HG02973 (cell line): ENCODE measurements at regions not wholly inside any gene's neighbourhood (a gene's known extent, or its start where the extent isn't known, plus 50 kb on each side); places are given as distances from the start of the nearest gene placed in this dataset.

Source experiments
- ATAC-seq: cut with Tn5 transposase; IDR thresholded peaks from one replicate; pipeline ENCODE4 v1.9.1; 2021; ENCODE audit warnings: moderate library complexity; ENCODE audit not compliant: unreplicated experiment

DNA sequence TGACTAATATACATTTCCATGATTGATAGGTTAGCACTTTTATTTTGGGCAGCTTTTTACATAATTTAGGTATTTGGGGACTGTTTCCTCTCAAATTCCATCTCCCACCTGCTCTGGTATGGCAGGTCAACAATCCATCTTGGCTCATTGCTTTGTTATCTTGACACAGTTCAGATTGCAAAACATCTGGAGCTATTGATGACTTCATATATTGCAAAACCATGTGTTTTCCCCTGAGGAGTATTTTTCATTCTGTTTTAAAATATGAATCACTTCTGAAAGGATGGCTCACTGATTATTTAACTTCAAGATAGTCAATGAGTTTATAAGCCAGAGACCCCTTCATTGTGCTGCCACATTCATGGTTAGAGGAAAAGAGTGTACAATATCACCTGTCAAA is 1206.0 kb upstream of the C9orf72 start:
- ATAC-seq = no peak

DNA sequence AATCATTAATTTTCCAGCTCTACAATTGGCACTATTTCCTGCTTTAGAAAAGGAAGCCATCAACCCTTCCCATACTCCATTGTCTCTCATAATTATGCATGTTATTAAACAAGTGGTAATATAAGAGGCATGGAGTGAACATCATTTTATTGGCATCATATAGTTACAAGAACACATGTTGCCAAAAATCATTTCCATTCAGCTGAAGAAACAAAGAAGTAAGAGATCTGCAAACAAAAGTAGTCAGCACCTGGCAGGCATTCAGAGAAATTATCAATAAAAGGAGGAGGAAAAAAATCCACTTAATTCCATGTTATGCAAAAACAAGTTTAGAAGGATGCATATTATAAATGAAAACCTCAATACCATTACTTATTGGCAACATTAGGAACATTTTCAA is 1208.2 kb upstream of the C9orf72 start:
- ATAC-seq = no peak

DNA sequence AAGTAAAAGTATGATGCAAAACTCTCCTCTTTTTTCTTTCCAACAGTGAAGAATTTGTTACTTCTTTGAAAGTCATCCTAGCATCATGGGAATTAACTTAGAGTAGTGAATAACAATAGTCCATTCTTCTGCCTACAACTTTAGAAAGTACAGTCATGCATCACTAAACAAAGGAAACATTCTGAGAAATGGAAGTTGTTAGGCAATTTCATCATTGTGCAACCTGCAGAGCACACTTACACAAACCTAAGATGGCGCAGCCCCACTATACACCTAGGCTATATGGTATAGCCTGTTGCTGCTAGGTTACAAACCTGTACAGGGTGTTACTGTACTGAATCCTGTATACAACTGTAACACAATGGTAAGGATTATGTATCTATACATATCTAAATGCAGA is 1209.3 kb upstream of the C9orf72 start:
- no peak for ATAC-seq

DNA sequence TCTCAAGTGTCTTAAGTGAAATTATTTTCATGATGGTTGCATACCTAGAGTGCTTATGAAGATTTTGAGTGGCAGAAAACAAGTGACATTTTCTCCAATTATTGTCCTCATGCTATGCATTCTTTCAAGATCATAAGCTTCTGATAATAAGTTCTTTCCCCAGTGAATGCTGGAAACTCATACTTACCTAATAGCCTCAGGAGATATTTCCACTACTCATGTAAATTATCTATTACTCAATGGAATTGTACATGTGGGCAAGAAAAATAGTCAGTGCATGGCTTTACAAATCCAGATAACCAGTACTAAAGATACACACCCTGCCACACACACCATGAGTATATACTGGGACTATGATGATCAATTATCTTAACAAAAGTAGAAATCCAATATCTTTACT is 1219.4 kb upstream of the C9orf72 start:
- ATAC-seq = no peak

DNA sequence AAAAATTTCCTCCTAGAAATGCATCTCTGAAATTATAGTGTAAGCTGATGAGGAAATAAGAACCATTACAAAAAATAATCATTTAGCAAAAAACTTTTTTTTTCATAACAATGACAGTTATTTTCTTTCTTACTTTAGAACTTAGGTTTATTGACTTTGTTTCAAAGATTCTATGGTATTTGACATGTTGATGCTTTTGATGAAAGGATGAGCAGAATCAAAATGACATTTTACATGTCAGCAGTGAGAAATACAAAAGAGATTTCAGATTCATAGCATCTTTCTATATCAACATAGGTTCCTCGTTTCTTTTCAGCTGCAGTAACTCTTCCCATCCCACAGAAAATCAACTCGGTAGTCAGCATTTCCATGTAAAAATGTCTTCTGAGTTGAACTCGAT is 1226.6 kb upstream of the C9orf72 start:
- ATAC-seq = no peak

DNA sequence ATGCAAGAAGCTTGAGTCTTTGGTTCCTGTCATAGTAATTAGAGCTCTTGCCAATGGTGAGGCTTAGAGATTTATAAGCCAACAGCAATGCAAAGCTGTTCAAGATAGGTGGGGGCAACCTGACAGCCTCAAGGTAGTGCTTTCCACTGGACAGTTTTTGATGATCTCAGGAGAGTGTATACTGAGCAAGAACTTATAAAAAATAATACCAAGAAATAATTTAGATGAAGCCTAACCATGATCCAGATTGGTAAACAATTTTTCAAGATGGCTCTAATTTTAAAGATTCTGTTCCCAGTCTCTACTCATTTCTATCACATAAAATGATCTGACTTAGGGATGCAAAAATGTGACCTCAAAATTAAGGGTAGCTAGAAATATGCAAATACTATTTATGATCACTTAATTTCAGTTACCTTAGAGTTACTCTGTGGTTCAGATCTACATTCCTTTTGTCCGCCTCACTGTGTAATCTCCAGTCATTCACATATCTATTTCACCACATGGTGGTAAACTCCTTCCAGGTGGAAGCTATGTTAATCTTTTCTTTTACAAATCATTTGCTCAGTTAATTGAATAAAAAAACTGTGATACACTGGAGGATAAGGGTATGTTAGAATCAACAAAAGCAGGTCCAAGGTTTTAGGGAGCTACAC is 1228.0 kb upstream of the C9orf72 start:
- ATAC-seq = no peak

DNA sequence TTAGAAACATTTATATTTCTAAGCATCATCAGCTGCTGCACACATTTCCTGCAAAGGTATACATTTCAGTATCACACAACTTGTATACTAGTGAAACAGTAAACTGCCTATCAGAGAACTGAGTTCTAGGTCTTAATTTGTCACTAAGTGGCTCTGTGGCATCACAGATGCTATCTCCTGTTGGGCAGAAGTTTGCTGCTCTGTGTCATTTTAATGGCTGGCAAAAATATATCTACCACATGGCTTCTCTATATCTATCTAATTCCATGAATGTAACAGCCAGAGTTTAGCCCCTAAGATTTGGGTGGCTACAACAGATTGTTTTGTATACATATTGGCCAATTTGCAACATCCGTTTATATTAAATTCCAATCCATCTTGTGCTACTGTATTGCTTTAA is 1231.9 kb upstream of the C9orf72 start:
- no peak for ATAC-seq

DNA sequence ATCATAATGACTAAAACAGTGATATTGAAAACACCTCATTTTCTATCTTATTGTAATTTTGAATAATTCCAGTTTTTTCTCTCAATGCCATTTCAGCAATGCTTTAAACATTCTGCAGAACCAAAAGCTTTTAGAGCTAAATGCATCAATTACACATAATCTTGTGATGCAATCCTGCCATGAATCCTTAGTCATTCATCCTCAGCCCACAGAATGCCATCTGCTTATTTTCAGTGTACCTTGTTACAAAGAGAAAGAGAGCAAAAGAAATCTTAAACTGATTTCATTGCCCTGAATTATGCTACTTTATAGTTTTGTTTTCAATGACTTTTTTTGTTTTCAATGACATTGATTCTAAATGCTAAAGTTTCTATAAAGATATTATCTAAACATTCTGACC is 1234.8 kb upstream of the C9orf72 start:
- no peak for ATAC-seq

DNA sequence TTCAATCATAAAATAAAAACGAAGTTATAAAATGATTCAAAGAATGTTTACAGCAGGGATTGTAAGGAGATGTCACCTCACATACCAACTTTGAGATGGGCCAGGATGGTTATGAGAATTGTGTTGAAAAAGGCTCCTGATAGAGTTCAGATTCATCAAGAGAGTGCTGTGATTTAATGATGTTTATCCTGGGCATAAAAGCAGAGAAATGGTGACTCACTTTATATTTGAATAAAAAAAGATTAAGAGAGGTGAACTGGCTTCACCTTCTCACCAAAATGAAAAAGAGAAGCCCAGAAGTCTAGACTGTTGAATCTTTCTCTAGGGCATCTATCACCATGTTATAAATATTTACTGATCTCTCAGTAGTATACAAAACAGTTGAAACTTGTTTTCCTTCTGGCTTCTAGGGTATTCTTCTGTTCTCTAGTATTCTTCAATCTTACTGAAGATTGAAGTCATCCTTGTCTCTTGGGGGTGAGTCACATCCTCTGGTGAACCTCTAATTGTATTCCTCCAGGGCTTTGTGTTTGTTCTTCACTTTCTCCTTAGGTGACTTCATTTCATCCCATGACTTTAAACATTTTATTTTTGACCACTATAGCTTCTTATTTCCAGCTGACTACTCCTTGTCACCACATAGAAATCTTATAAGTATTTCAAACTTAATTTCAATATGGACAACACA is 1237.3 kb upstream of the C9orf72 start:
- no peak for ATAC-seq

DNA sequence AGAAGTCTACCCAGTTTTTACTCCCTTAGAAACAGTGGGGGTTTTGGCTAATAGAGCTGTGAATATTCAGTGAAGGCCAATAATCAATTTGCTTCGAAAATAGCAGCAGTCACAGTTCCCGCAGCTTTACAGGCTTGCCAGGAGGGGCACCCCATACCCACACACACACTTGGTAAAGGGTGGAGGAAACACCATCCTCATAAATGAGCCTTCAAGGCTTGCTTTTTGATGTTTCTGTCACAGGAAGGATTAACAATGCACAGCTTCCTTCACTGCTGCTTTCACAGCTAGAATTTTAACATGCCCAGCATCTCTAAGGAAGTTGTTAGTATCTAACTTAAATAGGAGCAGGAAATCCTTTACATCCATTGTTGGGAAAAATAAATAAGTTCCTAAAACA is 1247.5 kb upstream of the C9orf72 start:
- ATAC-seq = no peak

DNA sequence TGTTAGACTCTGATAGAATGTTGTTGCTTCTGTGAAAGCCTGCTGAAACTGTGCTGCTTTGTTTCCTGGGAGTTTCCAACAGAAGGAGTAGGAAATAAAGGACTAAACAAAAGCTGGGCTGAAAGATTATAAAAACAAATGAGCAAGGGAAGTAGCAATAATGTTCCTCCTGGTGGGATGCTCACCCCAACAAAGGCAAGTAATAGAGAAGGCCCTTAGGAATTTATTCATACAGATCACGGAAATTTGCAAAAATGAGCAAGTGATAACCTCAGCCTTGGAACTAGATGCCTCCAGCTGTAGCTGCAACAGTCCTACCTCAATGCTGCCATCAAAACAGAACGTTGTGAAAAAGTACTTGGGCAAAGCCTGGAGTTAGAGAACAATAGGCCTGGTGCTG is 1248.0 kb upstream of the C9orf72 start:
- no peak for ATAC-seq

DNA sequence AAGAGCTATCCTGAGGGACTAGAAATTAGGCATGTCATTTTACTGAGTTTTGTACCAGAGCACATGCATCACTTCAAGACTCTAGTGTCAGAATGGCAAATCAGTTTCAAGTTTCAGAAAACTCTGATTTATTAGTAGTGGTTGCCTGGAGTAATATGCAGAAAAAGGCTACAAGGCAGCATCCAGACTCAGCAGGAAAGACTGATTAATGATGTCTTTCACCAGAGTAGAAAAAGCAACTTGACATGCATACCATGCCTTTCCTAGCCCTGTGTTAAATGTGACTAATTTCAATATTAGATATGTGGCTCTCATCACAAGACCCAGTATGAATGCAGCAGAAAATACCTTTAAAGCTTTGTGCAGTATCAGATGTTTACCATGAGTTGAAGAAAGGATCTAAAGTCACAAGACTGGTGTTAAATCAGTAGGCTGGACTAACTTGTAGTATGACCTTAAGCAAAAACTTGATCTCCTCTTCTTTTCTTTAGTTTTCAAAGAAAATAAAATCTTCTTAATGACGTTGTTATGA is 1251.2 kb upstream of the C9orf72 start:
- no peak for ATAC-seq

DNA sequence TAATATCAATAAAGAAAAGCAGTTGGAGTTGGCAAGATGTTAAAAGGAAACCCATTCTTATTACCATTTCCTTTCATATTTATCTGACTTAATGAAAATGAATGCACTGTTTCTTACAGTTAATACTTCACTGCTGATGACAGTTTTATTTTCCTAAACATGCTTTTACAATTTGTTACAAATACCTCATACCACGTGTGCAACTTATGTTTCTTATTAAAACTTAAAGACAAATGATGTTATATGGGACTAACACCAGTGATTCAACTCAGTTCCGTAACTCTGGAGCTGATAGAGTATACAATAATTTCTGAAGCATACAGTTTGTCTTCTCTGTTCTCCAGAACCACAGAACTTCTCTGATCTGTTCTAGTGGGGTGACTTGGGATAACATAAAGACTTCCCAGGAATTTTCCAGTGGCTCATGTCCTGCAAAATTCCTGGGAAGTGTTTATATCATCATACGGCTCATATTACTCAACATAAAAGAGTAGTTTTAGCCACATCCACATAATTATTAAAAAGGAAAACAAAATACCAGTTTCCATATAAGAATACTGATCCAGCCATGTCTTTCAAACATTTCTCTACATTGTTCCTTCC is 1259.0 kb upstream of the C9orf72 start:
- no peak for ATAC-seq

DNA sequence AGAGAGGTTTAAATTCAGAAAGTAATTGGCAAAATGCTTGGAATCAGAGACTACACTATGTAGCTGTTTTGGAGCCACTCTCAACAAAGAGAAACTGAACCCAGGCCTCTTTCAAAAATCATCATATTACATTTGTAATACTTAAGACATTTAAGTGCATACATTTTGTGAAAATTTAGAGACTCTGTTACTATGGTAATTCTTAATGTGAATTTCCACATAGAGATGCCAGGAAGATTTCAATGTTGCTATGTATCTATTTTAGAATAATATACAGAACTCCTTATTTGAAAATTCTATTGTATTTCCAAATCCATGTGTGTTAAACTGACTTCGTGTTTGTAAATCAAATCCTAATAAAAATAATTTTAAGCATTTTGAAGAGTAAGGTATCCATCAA is 1260.9 kb upstream of the C9orf72 start:
- no peak for ATAC-seq

DNA sequence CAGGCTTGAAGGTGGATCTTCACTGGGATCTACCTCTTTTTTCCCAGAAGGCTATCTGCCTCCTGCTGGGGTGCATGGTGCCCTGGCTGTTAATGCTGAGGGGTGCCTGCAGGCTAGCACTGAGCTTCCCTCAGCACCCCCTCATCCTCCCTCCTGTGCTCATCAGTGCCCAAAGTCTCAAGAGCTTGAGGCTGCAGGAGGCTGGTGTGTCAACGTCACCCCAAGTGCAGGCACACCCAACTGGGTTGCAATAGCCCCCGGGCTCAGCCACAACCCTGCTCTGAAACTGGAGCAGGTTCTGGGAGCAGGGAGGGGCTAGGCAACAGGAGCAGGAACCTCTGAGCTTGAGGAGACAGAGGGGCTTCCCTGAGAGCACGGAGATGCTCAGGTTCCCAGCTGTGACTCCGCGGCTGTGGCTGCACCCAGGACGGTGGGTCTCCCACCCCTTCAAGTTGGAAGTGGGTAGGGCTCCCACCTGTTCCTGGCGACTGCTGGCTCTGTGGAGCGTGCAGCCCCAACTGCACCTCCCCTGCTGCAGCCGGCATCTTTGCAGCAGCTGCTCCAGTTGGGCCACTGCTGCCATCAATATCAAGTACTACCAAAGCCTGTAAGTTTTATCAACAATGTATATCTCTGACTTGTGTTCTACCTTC is 1266.6 kb upstream of the C9orf72 start:
- ATAC-seq = no peak

DNA sequence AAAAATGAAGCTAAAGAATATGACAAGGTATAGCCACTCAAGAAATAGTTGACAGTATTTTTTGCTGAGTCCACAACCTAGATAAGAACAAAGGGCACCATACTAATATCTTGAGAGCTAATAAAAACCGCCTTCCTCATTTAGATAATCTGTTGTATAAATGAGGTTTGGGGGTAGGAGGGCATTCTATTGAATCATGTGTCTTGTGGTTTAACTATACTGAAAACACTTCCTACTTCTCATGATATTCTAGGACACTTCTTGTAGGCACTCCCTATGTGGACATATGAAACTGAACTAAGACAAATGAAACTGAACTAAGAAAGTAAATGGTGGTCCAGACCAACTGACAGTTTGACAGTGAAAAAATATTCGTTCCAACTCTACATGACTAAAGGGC is 1268.5 kb upstream of the C9orf72 start:
- ATAC-seq = no peak

DNA sequence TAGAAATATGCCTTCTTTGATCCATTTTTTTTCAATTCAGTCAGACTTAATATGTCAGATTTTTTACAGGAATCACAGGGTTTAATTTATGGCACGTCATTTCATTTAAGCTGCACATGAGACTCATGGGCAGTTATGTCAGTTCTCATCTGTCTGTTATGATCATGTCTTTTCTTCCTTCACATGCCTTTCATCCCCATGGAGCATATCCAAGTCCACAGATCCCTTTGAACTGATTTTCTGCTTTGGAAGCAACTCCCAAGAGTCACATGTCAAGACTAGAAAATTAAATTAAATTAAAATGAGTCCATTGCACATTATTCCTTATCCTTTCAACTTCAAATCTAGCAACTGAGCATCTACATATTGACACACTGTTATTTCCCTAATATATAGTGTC is 1274.0 kb upstream of the C9orf72 start:
- no peak for ATAC-seq

DNA sequence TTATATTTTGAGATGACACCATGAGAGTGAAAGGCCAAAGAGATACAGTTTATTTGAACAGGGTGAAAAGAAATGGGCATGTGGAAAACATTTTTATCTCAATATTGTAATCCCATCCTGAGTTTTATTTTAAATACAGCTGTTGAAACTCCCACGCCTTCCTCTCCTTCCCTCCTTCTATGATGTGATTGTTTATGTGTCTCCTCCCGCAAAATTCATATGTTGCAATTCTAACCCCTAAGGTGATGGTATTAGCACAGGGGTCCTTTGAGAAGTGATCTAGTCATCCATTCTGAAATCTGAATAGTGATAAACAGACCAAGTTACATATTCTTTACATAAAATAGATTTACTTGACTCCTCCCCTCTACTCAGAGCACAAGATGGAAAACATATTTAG is 1275.4 kb upstream of the C9orf72 start:
- ATAC-seq = no peak

DNA sequence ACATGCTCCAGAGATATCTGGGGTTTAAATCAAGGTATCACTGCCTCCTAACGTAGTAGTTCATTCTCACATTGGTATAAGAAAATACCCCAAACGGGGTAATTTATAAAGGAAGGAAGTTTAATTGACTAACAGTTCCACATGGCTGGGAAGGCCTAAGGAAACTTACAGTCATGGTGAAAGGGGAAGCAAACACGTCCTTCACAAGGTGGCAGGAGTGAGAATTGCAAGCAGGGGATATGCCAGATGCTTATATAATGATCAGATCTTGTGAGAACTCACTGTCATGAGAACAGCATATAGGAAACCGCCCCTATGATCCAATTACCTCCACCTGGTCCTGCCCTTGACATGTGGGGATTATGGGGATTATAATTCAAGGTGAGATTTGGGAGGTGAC is 1280.2 kb upstream of the C9orf72 start:
- ATAC-seq = no peak

DNA sequence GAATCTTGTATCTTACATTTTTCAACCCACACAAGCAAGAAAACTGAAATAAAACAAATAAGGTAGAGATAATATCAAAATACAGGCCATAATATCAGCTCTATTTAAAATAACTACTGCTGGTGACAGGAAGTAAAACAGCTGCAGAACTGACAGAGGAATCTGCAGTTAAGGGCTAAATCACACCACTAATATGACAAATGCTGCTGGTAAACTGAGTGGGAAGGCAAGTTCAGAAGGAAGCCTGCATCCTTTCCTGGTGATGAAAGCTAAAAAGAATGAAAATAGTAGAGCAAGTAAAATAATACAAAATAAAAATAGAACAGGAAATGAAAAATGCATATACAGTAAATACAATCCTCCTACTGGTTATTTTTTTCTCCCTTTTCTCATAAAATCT is 1293.7 kb upstream of the C9orf72 start:
- no peak for ATAC-seq

DNA sequence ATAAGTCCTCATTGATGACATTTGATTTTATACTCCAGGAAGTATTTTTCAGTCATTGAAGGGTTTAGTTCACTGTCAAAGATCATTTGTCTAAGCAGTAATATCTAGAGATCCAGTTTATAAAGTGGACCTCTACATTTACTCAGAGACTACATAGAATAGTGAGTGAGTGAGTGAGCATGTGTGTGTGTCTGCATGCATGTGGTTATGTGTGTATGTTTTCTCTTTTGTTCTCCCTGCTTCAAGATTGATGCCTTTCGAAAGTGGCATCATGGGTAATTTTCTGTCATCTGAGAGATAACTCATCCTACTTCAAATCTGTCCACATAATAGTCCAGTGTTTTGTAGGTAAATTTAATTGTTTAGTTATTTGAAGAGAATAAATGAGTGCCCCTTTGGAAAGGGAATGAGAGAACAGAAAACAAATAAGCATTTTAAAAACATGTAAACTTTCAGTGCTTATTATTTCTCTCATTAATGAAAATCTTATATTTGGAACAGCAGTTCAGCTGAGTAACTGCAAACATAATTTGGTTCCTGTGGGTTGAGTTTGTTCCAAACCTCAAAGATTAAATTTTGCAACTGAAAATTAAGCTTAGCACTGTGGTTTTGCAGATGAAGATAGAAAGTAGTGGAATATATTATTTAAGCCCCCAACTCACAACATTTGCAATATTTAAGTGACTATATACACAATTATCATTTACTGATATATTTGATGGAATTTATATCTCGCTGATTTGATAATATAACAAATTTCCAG is 1295.1 kb upstream of the C9orf72 start:
- no peak for ATAC-seq
